PC-9 (cell line): ENCODE measurements at regions not wholly inside any gene's neighbourhood (a gene's known extent, or its start where the extent isn't known, plus 50 kb on each side); places are given as distances from the start of the nearest gene placed in this dataset.

Experiments used
- EZH2 ChIP-seq: fragments of 200-600 bp; sonication (generic); IDR thresholded peaks from 2 replicates; pipeline ENCODE4 v1.8.0; 2017; ENCODE audit warnings: antibody characterized with exemption, low read depth
- TF ChIP-seq, protein P1 (sequence below): fragments of 200-600 bp; sonication (generic); conservative IDR thresholded peaks from 2 replicates; pipeline ENCODE4 v1.6.1; 2017; ENCODE audit warnings: mixed run types, antibody characterized with exemption, mild to moderate bottlenecking, moderate library complexity

DNA sequence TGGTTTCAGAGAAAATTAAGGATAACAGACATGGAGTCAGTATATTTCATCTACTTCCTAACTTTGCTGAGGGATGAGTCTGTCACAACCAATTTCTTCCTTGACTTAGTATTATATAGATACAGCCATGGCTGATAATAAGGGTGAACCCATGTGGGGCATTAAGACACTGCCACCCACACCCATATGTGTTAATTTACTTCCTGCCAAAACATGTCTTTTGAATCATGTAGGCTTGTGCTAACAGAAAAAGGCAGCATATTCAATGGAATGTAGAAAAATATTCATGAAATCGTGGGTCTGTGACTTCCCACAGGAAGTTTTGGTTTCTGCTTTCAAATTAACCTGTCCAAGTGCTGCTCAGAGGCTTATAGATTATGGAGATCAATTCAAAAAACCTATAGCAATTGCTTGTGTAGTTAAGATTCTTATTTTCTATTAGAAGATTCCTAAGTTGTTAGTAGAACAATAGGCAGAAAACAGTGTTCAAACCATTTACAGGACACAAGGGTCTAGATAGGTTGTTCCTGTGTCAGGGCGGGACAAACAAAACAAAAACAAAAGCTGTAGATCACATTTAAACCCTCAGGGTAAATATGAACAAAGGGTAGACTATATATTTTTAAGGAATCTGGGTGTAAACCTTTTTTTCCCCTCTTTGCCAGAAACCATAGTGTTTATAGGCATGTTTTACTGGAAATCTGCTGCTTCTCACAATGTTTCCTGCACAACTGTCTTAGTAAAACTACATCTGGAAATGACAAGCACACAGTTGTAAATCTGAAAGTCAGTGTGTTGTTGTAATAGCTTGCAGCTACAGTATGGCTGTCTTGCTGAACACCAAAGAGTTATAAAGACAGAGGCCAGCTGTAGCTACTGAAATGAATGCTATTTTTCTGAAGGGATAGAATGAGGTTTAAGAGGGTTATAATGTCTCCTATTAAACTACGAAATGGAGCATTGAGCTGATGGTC lies 691.2 kb downstream of the EPHA4 start:
- TF ChIP-seq, protein P1, sequence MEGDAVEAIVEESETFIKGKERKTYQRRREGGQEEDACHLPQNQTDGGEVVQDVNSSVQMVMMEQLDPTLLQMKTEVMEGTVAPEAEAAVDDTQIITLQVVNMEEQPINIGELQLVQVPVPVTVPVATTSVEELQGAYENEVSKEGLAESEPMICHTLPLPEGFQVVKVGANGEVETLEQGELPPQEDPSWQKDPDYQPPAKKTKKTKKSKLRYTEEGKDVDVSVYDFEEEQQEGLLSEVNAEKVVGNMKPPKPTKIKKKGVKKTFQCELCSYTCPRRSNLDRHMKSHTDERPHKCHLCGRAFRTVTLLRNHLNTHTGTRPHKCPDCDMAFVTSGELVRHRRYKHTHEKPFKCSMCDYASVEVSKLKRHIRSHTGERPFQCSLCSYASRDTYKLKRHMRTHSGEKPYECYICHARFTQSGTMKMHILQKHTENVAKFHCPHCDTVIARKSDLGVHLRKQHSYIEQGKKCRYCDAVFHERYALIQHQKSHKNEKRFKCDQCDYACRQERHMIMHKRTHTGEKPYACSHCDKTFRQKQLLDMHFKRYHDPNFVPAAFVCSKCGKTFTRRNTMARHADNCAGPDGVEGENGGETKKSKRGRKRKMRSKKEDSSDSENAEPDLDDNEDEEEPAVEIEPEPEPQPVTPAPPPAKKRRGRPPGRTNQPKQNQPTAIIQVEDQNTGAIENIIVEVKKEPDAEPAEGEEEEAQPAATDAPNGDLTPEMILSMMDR = no peak
- TF ChIP-seq EZH2 = no peak
